ENCODE measurements at regions not wholly inside any gene's neighbourhood (a gene's known extent, or its start where the extent isn't known, plus 50 kb on each side); places are given as distances from the start of the nearest gene placed in this dataset.

- H3K4me1 ChIP-seq (ENCODE audit: control insufficient read depth, insufficient read depth, low read length) = no peaks in the 10 kb centered on the region
- H4K20me1 ChIP-seq (ENCODE audit: insufficient read depth, low read length) = no peaks in the 10 kb centered on the region
- ChIA-PET POLR2A (ENCODE audit: unreplicated experiment) (no interaction called here), CTCF (no interaction called here)
- no peak overlapping the region for H3K14ac ChIP-seq (replicated peaks; ENCODE audit: low read depth, low read length)
- in situ Hi-C loops (cut with MboI; ENCODE audit: low sequenced_read_pairs) = no loop called here
- no peaks in the 10 kb centered on the region for H3K79me1 ChIP-seq (ENCODE audit: low read depth in 1 of 2, low read length in 2 of 2)
- TF ChIP-seq BHLHE40 (IDR thresholded peaks at IDR 0.05; ENCODE audit: low read depth, low read length) (no peak), USF2 (IDR thresholded peaks at IDR 0.05; ENCODE audit: low read depth, low read length) (peak; percentile 36; the same call in 1 of the 2 replicates)
- no peak overlapping the region for H2AFZ ChIP-seq (replicated peaks; ENCODE audit: low read length, poor library complexity)
- no peak overlapping the region for H4K8ac ChIP-seq (ENCODE audit: low read depth in 2 of 2, low read length in 2 of 2)
- ATAC-seq (ENCODE audit: low read depth) (no peak), DNase-seq (no peak)
- no peak overlapping the region for H3K27ac ChIP-seq (ENCODE audit: insufficient read depth, low read length)
- H2BK120ac ChIP-seq (ENCODE audit: low read depth, low read length) = no peak overlapping the region
- H3K4me3 ChIP-seq (ENCODE audit: insufficient read depth, low read depth, low read length) = no peak overlapping the region
- BruUV-seq (replicated peaks) = no TSS peak
- no peak overlapping the region for H3K18ac ChIP-seq (ENCODE audit: low read depth, low read length)
- no peaks in the 10 kb centered on the region for H3K36me3 ChIP-seq (ENCODE audit: control insufficient read depth, insufficient read depth, low read length)
- peaks cover 2% of the 10 kb centered on the region; the same call in 1 of the 2 replicates for H3K9me3 ChIP-seq (ENCODE audit: control insufficient read depth, insufficient read depth, low read length)
- H2BK5ac ChIP-seq (ENCODE audit: low read depth, low read length, poor library complexity, severe bottlenecking) = no peak overlapping the region
- H2BK15ac ChIP-seq (ENCODE audit: low read depth, low read length) = no peak overlapping the region
- no peak overlapping the region for H3K56ac ChIP-seq (ENCODE audit: extremely low read depth, insufficient read depth, low read length)
- H2BK20ac ChIP-seq (ENCODE audit: low read depth, low read length) = no peak overlapping the region
- H3K23ac ChIP-seq (ENCODE audit: low read depth, low read length) = no peak overlapping the region
- H4K91ac ChIP-seq (ENCODE audit: insufficient read depth, low read depth, low read length) = no peak overlapping the region
- H3K4me2 ChIP-seq (ENCODE audit: low read depth, low read length) = no peak overlapping the region
- no peak overlapping the region for H3K4ac ChIP-seq (ENCODE audit: low read depth, low read length)
- H4K5ac ChIP-seq (ENCODE audit: low read depth, low read length) = no peak overlapping the region
- WGBS, 2 experiments (ENCODE audit: extremely low coverage in 2 of 2, insufficient read length in 1 of 2) = no CpG with 5 or more reads among the region's 2 CpGs
- no peak overlapping the region for H2AK9ac ChIP-seq (replicated peaks; ENCODE audit: low read depth, low read length, poor library complexity)
- no peaks in the 10 kb centered on the region for H3K9me1 ChIP-seq (ENCODE audit: insufficient read depth, low read length)
- H3K27me3 ChIP-seq (ENCODE audit: control insufficient read depth, insufficient read depth, low read length) = peaks cover 13% of the 10 kb centered on the region
- dilution Hi-C loops (cut with HindIII; ENCODE audit: low sequenced_read_pairs, unreplicated experiment) = no loop called here
- H2AK5ac ChIP-seq (ENCODE audit: low read depth, low read length) = no peak overlapping the region
- intact Hi-C loops (cut with micrococcal nuclease) = no loop called here
- no peak overlapping the region for H3K9ac ChIP-seq (ENCODE audit: low read depth, low read length)
These were observed 185.9 kb downstream of the RGS9 start for GRCh38 chr17:65323049-65323448.

All from IMR-90 (cell line).